ENCODE measurements at regions not wholly inside any gene's neighbourhood (a gene's known extent, or its start where the extent isn't known, plus 50 kb on each side); places are given as distances from the start of the nearest gene placed in this dataset.

DNA sequence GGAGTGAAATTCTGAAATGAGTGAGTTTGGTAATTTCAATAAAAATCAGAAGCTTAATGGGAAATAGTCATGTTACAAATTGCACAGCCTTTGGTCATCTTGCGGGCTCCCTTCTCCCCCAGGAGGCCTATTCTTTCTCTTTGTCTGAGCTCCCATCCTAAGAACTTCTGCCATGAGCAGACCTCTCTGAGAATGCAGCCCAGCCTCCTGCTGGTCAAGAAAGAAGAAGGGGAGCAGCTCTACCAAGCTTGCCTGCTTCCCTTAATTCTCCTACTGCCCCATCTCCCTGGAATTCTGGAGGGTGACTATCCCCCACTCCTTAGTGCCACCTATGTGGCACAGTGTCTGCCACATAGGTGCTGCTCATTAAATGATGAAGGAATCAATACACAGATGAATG is 300.7 kb upstream of the DAB1 start:
- no peak overlapping the region for H2AFZ ChIP-seq (ENCODE audit: low read depth, low read length)
- no peak for DNase-seq (ENCODE audit: low read depth)
- no peaks in the 10 kb centered on the region for H3K9me3 Mint-ChIP-seq (ENCODE audit: unreplicated experiment)
- no peak for TF ChIP-seq EZH2 (IDR thresholded peaks at IDR 0.05; ENCODE audit: insufficient read depth, low read length)
- TF ChIP-seq, protein P1, sequence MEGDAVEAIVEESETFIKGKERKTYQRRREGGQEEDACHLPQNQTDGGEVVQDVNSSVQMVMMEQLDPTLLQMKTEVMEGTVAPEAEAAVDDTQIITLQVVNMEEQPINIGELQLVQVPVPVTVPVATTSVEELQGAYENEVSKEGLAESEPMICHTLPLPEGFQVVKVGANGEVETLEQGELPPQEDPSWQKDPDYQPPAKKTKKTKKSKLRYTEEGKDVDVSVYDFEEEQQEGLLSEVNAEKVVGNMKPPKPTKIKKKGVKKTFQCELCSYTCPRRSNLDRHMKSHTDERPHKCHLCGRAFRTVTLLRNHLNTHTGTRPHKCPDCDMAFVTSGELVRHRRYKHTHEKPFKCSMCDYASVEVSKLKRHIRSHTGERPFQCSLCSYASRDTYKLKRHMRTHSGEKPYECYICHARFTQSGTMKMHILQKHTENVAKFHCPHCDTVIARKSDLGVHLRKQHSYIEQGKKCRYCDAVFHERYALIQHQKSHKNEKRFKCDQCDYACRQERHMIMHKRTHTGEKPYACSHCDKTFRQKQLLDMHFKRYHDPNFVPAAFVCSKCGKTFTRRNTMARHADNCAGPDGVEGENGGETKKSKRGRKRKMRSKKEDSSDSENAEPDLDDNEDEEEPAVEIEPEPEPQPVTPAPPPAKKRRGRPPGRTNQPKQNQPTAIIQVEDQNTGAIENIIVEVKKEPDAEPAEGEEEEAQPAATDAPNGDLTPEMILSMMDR (IDR thresholded peaks at IDR 0.05; ENCODE audit: insufficient read depth, low read depth, low read length): no peak
- no peak overlapping the region for H3K27ac Mint-ChIP-seq (ENCODE audit: unreplicated experiment)
- no peaks in the 10 kb centered on the region for H4K20me1 ChIP-seq (ENCODE audit: insufficient read depth, low read length)
- H3K4me3 Mint-ChIP-seq (ENCODE audit: unreplicated experiment): no peak overlapping the region
- H3K4me1 ChIP-seq (ENCODE audit: insufficient read depth, low read length): no peaks in the 10 kb centered on the region
- no peaks in the 10 kb centered on the region for H3K36me3 Mint-ChIP-seq (ENCODE audit: low read depth, unreplicated experiment)
- H3K9ac ChIP-seq (ENCODE audit: low read length): no peak overlapping the region
- no peak overlapping the region for H3K4me2 ChIP-seq (ENCODE audit: low read length)
- no peaks in the 10 kb centered on the region for H3K79me2 ChIP-seq (ENCODE audit: insufficient read depth, low read length)
- no peak for FAIRE-seq
- H3K27me3 ChIP-seq (ENCODE audit: insufficient read depth, low read length): no peaks in the 10 kb centered on the region
- H3K36me3 ChIP-seq (ENCODE audit: insufficient read depth, low read length): no peaks in the 10 kb centered on the region
- no peaks in the 10 kb centered on the region for H3K9me3 ChIP-seq (ENCODE audit: insufficient read depth, low read depth, low read length)
- H3K27ac ChIP-seq (ENCODE audit: low read depth, low read length): no peak overlapping the region
- H3K4me1 Mint-ChIP-seq (ENCODE audit: low read depth, unreplicated experiment): no peaks in the 10 kb centered on the region
- H3K4me3 ChIP-seq (ENCODE audit: insufficient read depth, low read depth, low read length): no peak overlapping the region
- H3K27me3 Mint-ChIP-seq (ENCODE audit: low read depth, unreplicated experiment): peaks cover 5% of the 10 kb centered on the region

DNA sequence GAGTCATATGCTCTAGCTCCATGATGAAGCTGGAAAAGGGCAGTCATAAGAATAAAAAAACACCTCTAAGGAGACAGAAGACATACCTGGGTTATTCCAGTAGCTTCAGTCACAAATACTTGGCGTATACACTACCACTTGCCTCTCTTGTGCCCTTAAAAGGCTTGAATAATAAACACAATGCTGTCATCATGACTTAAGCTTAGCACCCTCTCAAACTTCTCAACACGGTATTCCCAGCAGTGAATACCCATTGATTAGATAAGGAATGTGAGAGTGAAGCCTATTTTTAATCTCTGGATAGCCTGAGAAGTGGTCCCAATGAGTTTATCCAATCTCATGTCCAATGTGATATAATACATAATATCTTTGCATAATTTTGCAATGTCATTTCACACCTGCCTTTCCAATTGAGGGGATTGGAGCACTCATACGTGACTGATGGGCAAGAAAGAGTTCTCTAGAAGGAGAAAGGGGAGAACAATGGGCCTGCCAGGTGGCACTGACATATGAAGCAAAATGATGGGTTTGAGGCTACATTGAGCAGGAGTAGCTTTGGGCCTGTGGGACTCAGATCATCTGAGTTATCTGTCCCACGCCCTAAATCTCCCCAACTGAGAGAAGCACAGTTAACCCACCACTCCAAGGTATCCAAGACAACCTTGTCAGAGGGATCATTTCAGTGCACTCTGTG is 298.6 kb upstream of the DAB1 start:
- no peak overlapping the region for H3K4me3 Mint-ChIP-seq (ENCODE audit: unreplicated experiment)
- H3K27me3 Mint-ChIP-seq (ENCODE audit: low read depth, unreplicated experiment): peaks cover 5% of the 10 kb centered on the region

DNA sequence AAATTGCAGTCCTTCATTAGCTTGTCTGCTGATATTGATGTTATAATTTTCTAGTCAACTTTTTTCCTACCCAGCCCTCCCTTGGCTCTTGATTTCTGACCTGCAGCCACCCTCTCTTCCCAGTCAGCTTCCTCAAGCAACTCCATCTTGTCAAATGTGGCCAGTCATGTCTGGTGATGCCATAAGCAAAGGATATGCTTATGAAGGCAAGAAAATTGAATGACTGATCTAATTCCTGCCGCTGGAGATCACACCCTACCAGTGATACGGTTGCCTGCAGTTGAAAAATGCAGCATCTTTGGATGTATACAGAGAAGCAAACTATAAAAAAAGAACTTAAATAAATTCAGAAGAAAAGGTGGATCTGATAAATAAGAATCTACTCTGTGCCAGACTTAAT is 297.1 kb upstream of the DAB1 start:
- Mint-ChIP-seq H3K27me3 (ENCODE audit: low read depth, unreplicated experiment) (peaks cover 5% of the 10 kb centered on the region), H3K36me3 (ENCODE audit: low read depth, unreplicated experiment) (no peaks in the 10 kb centered on the region), H3K27ac (ENCODE audit: unreplicated experiment) (no peak overlapping the region), H3K9me3 (ENCODE audit: unreplicated experiment) (no peaks in the 10 kb centered on the region), H3K4me3 (ENCODE audit: unreplicated experiment) (no peak overlapping the region), H3K4me1 (ENCODE audit: low read depth, unreplicated experiment) (no peaks in the 10 kb centered on the region)
- H3K27me3 ChIP-seq (ENCODE audit: insufficient read depth, low read length): no peaks in the 10 kb centered on the region
- no peak overlapping the region for H2AFZ ChIP-seq (ENCODE audit: low read depth, low read length)
- no peaks in the 10 kb centered on the region for H3K4me1 ChIP-seq (ENCODE audit: insufficient read depth, low read length)
- H3K4me2 ChIP-seq (ENCODE audit: low read length): no peak overlapping the region
- H3K4me3 ChIP-seq (ENCODE audit: insufficient read depth, low read depth, low read length): no peak overlapping the region
- TF ChIP-seq, protein P1 (IDR thresholded peaks at IDR 0.05; ENCODE audit: insufficient read depth, low read depth, low read length): no peak
- TF ChIP-seq EZH2 (IDR thresholded peaks at IDR 0.05; ENCODE audit: insufficient read depth, low read length): no peak
- no peaks in the 10 kb centered on the region for H4K20me1 ChIP-seq (ENCODE audit: insufficient read depth, low read length)
- DNase-seq (ENCODE audit: low read depth) (no peak), FAIRE-seq (no peak)
- H3K27ac ChIP-seq (ENCODE audit: low read depth, low read length): no peak overlapping the region
- H3K9me3 ChIP-seq (ENCODE audit: insufficient read depth, low read depth, low read length): no peaks in the 10 kb centered on the region
- no peak overlapping the region for H3K9ac ChIP-seq (ENCODE audit: low read length)
- H3K36me3 ChIP-seq (ENCODE audit: insufficient read depth, low read length): no peaks in the 10 kb centered on the region
- no peaks in the 10 kb centered on the region for H3K79me2 ChIP-seq (ENCODE audit: insufficient read depth, low read length)

More for the DNA sequence above, 298.6 kb upstream of the DAB1 start:
- no peak overlapping the region for H2AFZ ChIP-seq (ENCODE audit: low read depth, low read length)
- no peaks in the 10 kb centered on the region for H4K20me1 ChIP-seq (ENCODE audit: insufficient read depth, low read length)
- H3K4me3 ChIP-seq (ENCODE audit: insufficient read depth, low read depth, low read length): no peak overlapping the region
- H3K9ac ChIP-seq (ENCODE audit: low read length): no peak overlapping the region
- Mint-ChIP-seq H3K9me3 (ENCODE audit: unreplicated experiment) (no peaks in the 10 kb centered on the region), H3K36me3 (ENCODE audit: low read depth, unreplicated experiment) (no peaks in the 10 kb centered on the region), H3K27ac (ENCODE audit: unreplicated experiment) (no peak overlapping the region), H3K4me1 (ENCODE audit: low read depth, unreplicated experiment) (no peaks in the 10 kb centered on the region)
- no peaks in the 10 kb centered on the region for H3K27me3 ChIP-seq (ENCODE audit: insufficient read depth, low read length)
- no peaks in the 10 kb centered on the region for H3K79me2 ChIP-seq (ENCODE audit: insufficient read depth, low read length)
- no peak overlapping the region for H3K27ac ChIP-seq (ENCODE audit: low read depth, low read length)
- no peak for DNase-seq (ENCODE audit: low read depth)
- no peaks in the 10 kb centered on the region for H3K9me3 ChIP-seq (ENCODE audit: insufficient read depth, low read depth, low read length)
- no peak for TF ChIP-seq EZH2 (IDR thresholded peaks at IDR 0.05; ENCODE audit: insufficient read depth, low read length)
- TF ChIP-seq, protein P1 (IDR thresholded peaks at IDR 0.05; ENCODE audit: insufficient read depth, low read depth, low read length): no peak
- no peak for FAIRE-seq
- H3K4me1 ChIP-seq (ENCODE audit: insufficient read depth, low read length): no peaks in the 10 kb centered on the region
- H3K36me3 ChIP-seq (ENCODE audit: insufficient read depth, low read length): no peaks in the 10 kb centered on the region
- H3K4me2 ChIP-seq (ENCODE audit: low read length): no peak overlapping the region

Measured in astrocyte (in vitro differentiated cells and primary cell).